WTC11 (cell line): ENCODE measurements at regions not wholly inside any gene's neighbourhood (a gene's known extent, or its start where the extent isn't known, plus 50 kb on each side); places are given as distances from the start of the nearest gene placed in this dataset.

Experiments
- ELF4 ChIP-seq: sonication (generic); formaldehyde crosslinking; IDR thresholded peaks from 2 replicates; pipeline ENCODE4 v1.8.1; 2022; ENCODE audit warnings: low read depth, mild to moderate bottlenecking, moderate library complexity, missing genetic modification reagents
- NR3C1 ChIP-seq: sonication (generic); formaldehyde crosslinking; conservative IDR thresholded peaks from 2 replicates; pipeline ENCODE4 v1.8.1; 2023; ENCODE audit warnings: low read depth, mild to moderate bottlenecking, missing genetic modification reagents
- SMAD3 ChIP-seq: sonication (generic); formaldehyde crosslinking; IDR thresholded peaks from 2 replicates; pipeline ENCODE4 v1.8.0; 2022; ENCODE audit warnings: missing genetic modification reagents, mild to moderate bottlenecking, borderline replicate concordance
- TP53 ChIP-seq: sonication (generic); formaldehyde crosslinking; IDR thresholded peaks from 2 replicates; pipeline ENCODE4 v1.8.1; 2023; ENCODE audit warnings: mild to moderate bottlenecking, missing genetic modification reagents
- ZNF263 ChIP-seq: sonication (generic); formaldehyde crosslinking; IDR thresholded peaks from 2 replicates; pipeline ENCODE4 v1.8.1; 2022; ENCODE audit warnings: low read depth, mild to moderate bottlenecking, moderate library complexity, missing genetic modification reagents
- TF ChIP-seq, protein P1 (sequence below): fragments of 200-600 bp; IDR thresholded peaks from 2 replicates; pipeline ENCODE4 v1.8.0; 2022; ENCODE audit warnings: antibody characterized with exemption
- TF ChIP-seq, protein P2 (sequence below): fragments of 250-450 bp; sonication (Bioruptor Pico); IDR thresholded peaks from 2 replicates; pipeline ENCODE4 v1.9.0; 2021; ENCODE audit warnings: mild to moderate bottlenecking, borderline replicate concordance
- TF ChIP-seq, protein P3 (sequence below): sonication (generic); formaldehyde crosslinking; IDR thresholded peaks from 2 replicates; pipeline ENCODE4 v1.8.1; 2022; ENCODE audit warnings: low read depth, mild to moderate bottlenecking, moderate library complexity, missing genetic modification reagents, borderline replicate concordance

DNA sequence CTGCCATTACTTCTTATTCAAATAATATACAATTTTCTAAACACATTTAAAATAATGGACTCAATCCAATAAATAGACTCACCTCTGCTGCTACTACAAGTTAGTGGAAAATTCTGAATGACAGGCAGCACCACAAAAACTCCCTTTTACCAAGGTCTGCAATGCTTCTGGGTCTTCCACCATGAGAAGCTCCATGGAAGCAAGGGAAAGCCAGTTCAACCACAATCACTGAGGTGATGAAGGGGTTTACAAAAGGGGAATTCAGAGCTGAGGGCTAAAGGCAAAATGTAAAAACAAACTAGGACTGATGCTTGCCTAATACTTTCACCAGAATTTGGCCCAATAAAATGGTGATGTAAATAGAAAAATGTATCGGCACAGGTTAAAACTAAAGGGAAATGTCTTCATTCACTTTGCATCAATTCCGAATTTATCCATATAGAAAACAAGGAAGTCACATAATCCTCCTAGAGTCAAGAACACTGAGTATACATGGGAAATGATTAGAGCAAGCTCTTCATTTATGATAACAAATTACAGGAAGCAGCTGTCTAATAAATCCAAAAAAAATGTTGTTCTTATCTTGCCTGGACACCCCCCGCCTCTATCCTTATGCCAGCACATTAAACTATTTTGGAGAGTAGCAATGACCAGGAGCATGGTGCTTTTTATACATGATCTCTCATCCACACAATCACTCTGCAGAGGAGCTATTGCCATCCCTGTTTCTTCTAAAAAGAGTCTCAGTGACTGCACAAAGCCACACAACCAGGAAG, 66.3 kb upstream of the NFIB start:
- TF ChIP-seq, protein P1, sequence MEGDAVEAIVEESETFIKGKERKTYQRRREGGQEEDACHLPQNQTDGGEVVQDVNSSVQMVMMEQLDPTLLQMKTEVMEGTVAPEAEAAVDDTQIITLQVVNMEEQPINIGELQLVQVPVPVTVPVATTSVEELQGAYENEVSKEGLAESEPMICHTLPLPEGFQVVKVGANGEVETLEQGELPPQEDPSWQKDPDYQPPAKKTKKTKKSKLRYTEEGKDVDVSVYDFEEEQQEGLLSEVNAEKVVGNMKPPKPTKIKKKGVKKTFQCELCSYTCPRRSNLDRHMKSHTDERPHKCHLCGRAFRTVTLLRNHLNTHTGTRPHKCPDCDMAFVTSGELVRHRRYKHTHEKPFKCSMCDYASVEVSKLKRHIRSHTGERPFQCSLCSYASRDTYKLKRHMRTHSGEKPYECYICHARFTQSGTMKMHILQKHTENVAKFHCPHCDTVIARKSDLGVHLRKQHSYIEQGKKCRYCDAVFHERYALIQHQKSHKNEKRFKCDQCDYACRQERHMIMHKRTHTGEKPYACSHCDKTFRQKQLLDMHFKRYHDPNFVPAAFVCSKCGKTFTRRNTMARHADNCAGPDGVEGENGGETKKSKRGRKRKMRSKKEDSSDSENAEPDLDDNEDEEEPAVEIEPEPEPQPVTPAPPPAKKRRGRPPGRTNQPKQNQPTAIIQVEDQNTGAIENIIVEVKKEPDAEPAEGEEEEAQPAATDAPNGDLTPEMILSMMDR: no peak
- no peak for TF ChIP-seq NR3C1 (CRISPR knock-in tag)
- TF ChIP-seq SMAD3 (CRISPR knock-in tag): no peak
- no peak for TF ChIP-seq TP53
- TF ChIP-seq ZNF263 (CRISPR knock-in tag): no peak
- no peak for TF ChIP-seq ELF4 (CRISPR knock-in tag)
- TF ChIP-seq, protein P2, sequence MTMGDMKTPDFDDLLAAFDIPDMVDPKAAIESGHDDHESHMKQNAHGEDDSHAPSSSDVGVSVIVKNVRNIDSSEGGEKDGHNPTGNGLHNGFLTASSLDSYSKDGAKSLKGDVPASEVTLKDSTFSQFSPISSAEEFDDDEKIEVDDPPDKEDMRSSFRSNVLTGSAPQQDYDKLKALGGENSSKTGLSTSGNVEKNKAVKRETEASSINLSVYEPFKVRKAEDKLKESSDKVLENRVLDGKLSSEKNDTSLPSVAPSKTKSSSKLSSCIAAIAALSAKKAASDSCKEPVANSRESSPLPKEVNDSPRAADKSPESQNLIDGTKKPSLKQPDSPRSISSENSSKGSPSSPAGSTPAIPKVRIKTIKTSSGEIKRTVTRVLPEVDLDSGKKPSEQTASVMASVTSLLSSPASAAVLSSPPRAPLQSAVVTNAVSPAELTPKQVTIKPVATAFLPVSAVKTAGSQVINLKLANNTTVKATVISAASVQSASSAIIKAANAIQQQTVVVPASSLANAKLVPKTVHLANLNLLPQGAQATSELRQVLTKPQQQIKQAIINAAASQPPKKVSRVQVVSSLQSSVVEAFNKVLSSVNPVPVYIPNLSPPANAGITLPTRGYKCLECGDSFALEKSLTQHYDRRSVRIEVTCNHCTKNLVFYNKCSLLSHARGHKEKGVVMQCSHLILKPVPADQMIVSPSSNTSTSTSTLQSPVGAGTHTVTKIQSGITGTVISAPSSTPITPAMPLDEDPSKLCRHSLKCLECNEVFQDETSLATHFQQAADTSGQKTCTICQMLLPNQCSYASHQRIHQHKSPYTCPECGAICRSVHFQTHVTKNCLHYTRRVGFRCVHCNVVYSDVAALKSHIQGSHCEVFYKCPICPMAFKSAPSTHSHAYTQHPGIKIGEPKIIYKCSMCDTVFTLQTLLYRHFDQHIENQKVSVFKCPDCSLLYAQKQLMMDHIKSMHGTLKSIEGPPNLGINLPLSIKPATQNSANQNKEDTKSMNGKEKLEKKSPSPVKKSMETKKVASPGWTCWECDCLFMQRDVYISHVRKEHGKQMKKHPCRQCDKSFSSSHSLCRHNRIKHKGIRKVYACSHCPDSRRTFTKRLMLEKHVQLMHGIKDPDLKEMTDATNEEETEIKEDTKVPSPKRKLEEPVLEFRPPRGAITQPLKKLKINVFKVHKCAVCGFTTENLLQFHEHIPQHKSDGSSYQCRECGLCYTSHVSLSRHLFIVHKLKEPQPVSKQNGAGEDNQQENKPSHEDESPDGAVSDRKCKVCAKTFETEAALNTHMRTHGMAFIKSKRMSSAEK (CRISPR knock-in tag): no peak
- TF ChIP-seq, protein P3, sequence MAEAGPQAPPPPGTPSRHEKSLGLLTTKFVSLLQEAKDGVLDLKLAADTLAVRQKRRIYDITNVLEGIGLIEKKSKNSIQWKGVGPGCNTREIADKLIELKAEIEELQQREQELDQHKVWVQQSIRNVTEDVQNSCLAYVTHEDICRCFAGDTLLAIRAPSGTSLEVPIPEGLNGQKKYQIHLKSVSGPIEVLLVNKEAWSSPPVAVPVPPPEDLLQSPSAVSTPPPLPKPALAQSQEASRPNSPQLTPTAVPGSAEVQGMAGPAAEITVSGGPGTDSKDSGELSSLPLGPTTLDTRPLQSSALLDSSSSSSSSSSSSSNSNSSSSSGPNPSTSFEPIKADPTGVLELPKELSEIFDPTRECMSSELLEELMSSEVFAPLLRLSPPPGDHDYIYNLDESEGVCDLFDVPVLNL (CRISPR knock-in tag): no peak
